NCI-H82 treated with DMSO at 0.1 percent for 48 hours (cell line): ENCODE measurements at regions not wholly inside any gene's neighbourhood (a gene's known extent, or its start where the extent isn't known, plus 50 kb on each side); places are given as distances from the start of the nearest gene placed in this dataset.

Experiments used
- DNase-seq: peaks from one replicate; lab custom pipeline; 2025; ENCODE audit not compliant: unreplicated experiment; lab: John Stamatoyannopoulos, UW

DNA sequence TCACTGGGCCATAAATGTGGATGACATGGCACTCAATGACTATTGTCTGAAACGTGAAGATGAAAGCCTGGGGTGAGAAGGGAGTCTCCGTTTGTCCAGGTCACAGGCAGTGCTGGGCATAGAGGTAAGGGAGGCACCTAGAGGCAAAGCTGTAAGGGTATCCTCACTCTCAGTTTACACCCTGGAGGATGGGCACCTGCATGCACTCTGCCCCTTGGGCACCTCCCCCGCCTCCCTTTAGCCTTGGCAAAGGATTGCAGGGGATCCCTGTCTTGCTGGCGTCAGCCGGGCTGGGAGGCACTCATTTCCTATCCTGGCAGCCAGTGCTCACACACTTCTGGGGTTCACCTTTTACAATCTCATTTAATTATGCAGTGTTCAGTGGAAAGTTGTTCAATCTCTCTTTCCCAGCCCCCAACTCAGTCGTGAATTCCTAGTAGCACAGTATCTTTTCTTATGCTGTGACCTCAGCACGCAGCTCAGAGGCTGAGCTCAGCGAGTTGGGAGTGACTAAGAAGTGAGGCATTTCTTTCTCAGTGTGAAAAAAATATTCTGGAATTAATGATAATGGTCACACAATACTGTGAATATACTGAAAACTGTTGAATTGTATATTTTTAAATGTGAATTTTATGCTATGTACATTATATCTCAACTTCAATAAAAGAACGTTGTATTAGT is 866.6 kb downstream of the BRD1 start:
- no peak for DNase-seq

DNA sequence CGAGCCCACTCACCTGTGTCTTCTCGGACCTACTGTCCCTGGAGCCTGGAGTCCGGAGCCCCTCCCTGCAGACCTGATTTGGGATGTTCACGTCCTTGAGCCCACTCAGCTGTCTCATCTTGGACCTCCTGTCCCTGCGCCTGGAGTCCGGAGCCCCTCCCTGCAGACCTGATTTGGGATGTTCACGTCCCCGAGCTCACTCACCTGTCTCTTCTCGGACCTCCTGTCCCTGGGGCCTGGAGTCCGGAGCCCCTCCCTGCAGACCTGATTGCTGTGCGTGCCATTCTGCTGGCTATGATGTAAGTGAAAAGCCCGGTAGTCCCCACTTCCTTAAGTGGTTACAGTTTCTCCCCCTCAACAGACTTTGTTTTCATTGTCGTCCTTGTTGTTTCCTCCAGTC is 867.1 kb downstream of the BRD1 start:
- DNase-seq, result no peak

DNA sequence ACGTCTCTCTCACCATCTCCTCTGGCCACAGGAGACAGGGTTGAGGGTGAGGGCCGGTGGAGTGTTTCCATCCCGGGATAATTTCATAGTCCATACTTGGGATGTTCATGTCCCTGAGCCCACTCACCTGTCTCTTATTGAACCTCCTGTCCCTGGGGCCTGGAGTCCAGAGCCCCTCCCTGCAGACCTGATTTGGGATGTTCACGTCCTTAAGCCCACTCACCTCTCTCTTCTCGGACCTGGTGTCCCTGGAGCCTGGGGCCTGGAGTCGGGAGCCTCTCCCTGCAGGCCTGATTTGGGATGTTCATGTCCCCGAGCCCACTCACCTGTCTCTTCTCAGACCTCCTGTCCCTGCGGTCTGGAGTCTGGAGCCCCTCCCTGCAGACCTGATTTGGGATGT is 868.2 kb downstream of the BRD1 start:
- DNase-seq, result no peak

DNA sequence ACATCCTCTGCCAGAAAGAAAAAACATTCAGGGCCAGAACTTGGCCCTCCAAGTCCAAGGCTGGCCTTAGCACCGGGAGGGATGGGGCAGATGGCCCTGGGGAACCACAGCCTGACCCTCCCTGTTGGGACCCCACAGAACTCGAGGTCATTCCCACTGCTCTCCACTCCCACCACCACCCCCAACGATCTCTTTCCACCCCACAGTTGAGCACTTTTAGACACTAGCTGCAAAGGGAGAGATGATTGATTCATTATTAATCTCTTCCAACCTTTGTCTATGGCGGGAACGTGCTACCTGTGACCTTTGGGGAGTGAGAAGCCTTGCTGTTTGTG is 869.7 kb downstream of the BRD1 start:
- DNase-seq, result no peak

DNA sequence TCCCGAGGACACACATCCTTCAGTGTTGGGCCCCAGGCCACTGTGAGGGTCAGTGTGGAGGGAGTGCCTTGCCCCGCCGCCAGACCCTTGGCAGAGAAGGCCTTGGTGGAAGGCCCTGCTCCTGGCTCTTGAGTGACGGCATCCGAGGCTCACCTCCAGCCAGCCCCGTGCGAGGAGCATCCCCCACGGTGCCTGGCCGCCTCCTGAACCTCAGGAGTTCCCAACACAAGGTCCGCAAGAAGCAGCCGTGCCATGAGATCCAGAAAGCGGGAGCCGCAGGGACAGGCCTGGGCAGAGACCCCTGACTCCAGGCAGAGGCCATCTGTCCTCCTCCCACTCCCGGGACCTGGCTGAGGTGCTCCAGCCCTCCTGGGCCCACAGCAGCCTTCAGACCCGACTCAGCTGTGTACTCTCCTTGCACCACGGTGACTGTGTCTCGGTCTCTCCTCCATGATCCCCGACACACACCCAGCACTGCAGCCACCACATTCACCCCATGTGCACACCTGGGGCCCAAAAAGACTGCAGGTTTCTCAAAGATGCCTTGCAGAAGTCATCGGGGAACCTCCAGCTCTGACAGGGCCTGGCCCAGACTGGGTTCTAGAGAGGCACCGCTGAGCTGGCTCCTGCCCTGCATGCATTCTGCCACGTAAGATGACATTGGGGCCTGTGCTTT is 870.2 kb downstream of the BRD1 start:
- no peak for DNase-seq

DNA sequence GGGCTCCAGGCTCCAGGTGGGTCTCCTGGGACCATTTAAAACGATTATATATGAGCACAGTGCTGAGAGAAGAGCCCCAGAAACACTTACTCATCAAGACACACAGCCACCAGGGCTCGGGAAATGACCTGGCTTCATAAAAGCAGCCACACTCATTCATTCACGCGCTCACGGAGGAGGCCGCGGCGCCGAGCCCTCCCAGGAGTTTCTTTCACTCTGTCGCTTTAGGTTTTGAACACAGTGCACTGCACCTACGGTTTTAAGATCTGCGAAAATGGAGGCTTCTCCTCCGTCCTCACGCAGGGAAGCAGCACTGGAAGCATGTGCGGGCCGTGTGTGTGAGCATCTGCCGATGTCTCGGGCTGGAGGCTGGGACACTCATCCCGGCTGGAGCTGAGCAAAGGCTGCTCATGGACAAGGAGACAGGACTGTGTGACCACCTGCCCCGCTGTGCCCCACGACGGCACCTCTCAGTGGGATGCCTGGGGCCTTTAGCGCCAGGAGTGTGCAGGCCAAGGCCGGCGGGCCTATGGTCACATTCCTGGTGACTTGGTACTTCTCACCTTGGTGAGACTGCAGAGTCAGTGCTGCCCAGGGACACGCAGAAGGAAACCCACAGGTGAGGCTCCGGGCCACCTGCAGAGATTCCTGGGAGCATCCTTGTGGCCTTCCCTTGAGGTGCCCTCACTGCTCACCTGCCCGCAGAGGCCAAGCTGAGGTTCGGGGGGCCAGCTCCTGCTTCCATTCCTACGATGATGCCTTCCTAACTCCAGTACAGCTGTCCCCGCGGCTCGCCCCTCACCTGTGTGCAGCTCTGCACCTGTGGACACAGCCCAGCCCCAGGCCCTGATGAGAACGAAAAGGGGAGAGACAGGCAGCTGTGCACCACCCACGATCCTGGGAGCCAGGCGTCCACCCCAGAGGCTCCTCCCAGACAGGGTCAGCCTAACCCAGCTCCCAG is 872.0 kb downstream of the BRD1 start:
- no peak for DNase-seq

DNA sequence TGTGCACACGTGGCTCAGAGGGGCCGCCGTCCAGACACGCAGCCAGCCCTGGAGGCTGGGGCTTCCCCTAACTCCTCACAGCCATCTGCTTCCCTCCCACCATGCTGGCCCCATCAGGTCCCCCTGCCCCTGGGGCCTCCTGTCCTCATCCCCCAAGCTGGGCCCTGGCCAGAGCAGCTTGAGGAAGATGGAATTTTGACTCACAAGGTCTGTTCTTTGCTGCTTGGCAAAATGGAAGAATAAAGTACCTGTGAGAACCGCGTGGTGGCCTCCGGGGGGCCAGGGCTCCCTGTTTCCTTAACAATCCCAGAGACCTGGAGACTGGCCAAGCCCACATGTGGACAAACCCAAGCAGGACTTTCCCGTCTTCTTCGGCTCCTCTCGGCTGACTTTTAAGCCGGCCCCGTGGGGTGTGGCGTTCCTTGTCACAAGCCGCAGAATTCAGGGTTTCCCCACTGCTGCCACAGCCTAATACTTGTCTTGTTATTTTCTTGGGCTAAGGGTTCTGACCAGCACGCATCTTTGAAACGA is 872.8 kb downstream of the BRD1 start:
- no peak for DNase-seq

GRCh38 chr22:48953830-48954229 is 873.8 kb downstream of the BRD1 start:
- no peak for DNase-seq

- no peak for DNase-seq
Observed at GRCh38 chr22:48953103-48953720, 874.5 kb downstream of the BRD1 start.

GRCh38 chr22:48952256-48953102 is 875.2 kb downstream of the BRD1 start:
- DNase-seq, result no peak

GRCh38 chr22:48951836-48952235 is 875.8 kb downstream of the BRD1 start:
- DNase-seq, result no peak

DNA sequence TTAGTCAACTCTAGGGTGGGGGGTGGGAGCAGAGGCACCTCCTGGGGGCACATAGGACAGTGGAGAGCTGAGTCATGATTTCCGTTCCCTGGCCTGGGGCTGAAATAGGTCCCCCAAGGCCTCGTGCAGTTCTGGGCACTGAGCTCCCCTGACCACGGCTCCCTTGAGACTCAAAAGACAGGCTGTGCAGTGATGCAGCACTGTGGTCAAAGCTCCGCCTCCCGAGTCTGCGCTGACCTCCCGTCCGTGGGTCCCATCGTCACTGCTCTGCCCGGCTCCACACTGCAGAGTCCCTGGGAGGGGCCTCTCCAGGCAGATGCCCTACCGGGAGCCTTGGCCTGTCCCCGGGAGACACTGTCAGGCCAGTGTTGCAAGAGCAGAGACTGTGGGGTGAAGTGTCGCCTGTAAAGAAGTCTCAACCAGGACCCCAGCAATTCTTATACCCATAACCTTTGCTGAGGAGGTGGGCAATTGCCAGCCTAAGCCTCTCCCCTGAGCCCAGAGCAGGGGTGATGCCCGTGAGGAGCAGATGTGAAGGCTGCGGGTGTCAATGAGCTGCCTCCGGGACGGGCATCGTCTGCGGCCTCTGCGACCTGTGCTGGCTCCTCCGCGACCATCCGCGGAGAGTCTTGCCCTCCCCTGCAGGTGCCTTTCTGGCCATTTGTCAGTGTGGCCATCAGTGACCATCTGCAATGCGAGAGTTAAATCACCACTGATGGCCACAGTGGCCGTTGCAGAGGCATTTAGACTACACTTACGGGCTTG is 877.3 kb downstream of the BRD1 start:
- DNase-seq, result no peak

- DNase-seq, result no peak
Observed at GRCh38 chr22:48949375-48950149, 878.1 kb downstream of the BRD1 start.

- no peak for DNase-seq
Observed at GRCh38 chr22:48948575-48949170, 879.0 kb downstream of the BRD1 start.

GRCh38 chr22:48947636-48948035 is 880.0 kb downstream of the BRD1 start:
- no peak for DNase-seq

- DNase-seq, result no peak
Observed at GRCh38 chr22:48945621-48946458, 881.8 kb downstream of the BRD1 start.
